ENCODE measurements at regions not wholly inside any gene's neighbourhood (a gene's known extent, or its start where the extent isn't known, plus 50 kb on each side); places are given as distances from the start of the nearest gene placed in this dataset.

GRCh38 chr10:33412653-33413361, 78.3 kb upstream of the NRP1 start:
- Histone ChIP-seq H3K27me3 (ENCODE audit: control insufficient read depth, extremely low read depth, insufficient read depth, low read length) (no peaks in the 10 kb centered on the region), H3K9me3 (ENCODE audit: control insufficient read depth, low read depth, low read length) (no peaks in the 10 kb centered on the region), H3K9me1 (ENCODE audit: control insufficient read depth, extremely low read depth, insufficient read depth, low read length) (no peaks in the 10 kb centered on the region), H3K4me2 (ENCODE audit: control insufficient read depth, extremely low read depth, insufficient read depth, low read depth, low read length) (peak overlapping the region; percentile 36), H3K36me3 (ENCODE audit: control insufficient read depth in 2 of 2, extremely low read depth in 1 of 2, insufficient read depth in 2 of 2, low read length in 2 of 2) (no peaks in the 10 kb centered on the region), H3K4me3 (ENCODE audit: control insufficient read depth in 2 of 3, extremely low read depth in 1 of 3, insufficient read depth in 2 of 3, low read depth in 1 of 3, low read length in 3 of 3) (no peak overlapping the region), H4K20me1 (ENCODE audit: control insufficient read depth, extremely low read depth, insufficient read depth, low read length) (no peaks in the 10 kb centered on the region), H3K79me2 (ENCODE audit: control insufficient read depth, insufficient read depth, low read length) (no peaks in the 10 kb centered on the region), H3K9ac (ENCODE audit: control insufficient read depth, extremely low read depth, insufficient read depth, low read length) (no peak overlapping the region), H2AFZ (ENCODE audit: control insufficient read depth, low read length) (no peak overlapping the region), H3K4me1 (ENCODE audit: control insufficient read depth, extremely low read depth, insufficient read depth, low read length) (peaks cover 4% of the 10 kb centered on the region), H3K27ac (ENCODE audit: control insufficient read depth, insufficient read depth, low read length) (no peak overlapping the region)
- dilution Hi-C loops (cut with MboI; ENCODE audit: extremely low pct_ligation_motif_present, low sequenced_read_pairs): no loop called here
- FAIRE-seq (no peak), DNase-seq (ENCODE audit: low read depth, low spot score) (no peak)
- TF ChIP-seq CTCF (optimal IDR thresholded peaks at IDR 0.05 in 1 of 3, IDR thresholded peaks at IDR 0.05 in 1 of 3, conservative IDR thresholded peaks at IDR 0.05 in 1 of 3; ENCODE audit: extremely low read depth in 1 of 3, insufficient read depth in 2 of 3, low read length in 3 of 3) (no peak), EZH2 (IDR thresholded peaks at IDR 0.05; ENCODE audit: low read length) (no peak)

GRCh38 chr10:33412241-33412640, 77.8 kb upstream of the NRP1 start:
- no peak for TF ChIP-seq EZH2 (IDR thresholded peaks at IDR 0.05; ENCODE audit: low read length)
- no peak for TF ChIP-seq CTCF (optimal IDR thresholded peaks at IDR 0.05 in 1 of 3, IDR thresholded peaks at IDR 0.05 in 1 of 3, conservative IDR thresholded peaks at IDR 0.05 in 1 of 3; ENCODE audit: extremely low read depth in 1 of 3, insufficient read depth in 2 of 3, low read length in 3 of 3)
- H3K4me1 ChIP-seq (ENCODE audit: control insufficient read depth, extremely low read depth, insufficient read depth, low read length): peaks cover 4% of the 10 kb centered on the region
- H3K4me3 ChIP-seq (ENCODE audit: control insufficient read depth in 2 of 3, extremely low read depth in 1 of 3, insufficient read depth in 2 of 3, low read depth in 1 of 3, low read length in 3 of 3): no peak overlapping the region
- no peaks in the 10 kb centered on the region for H3K9me1 ChIP-seq (ENCODE audit: control insufficient read depth, extremely low read depth, insufficient read depth, low read length)
- H3K4me2 ChIP-seq (ENCODE audit: control insufficient read depth, extremely low read depth, insufficient read depth, low read depth, low read length): peak overlapping the region; percentile 36
- FAIRE-seq (peak; percentile 79), DNase-seq (ENCODE audit: low read depth, low spot score) (no peak)
- H3K36me3 ChIP-seq (ENCODE audit: control insufficient read depth in 2 of 2, extremely low read depth in 1 of 2, insufficient read depth in 2 of 2, low read length in 2 of 2): no peaks in the 10 kb centered on the region
- no peaks in the 10 kb centered on the region for H3K9me3 ChIP-seq (ENCODE audit: control insufficient read depth, low read depth, low read length)
- dilution Hi-C loops (cut with MboI; ENCODE audit: extremely low pct_ligation_motif_present, low sequenced_read_pairs): no loop called here
- H4K20me1 ChIP-seq (ENCODE audit: control insufficient read depth, extremely low read depth, insufficient read depth, low read length): no peaks in the 10 kb centered on the region
- no peaks in the 10 kb centered on the region for H3K79me2 ChIP-seq (ENCODE audit: control insufficient read depth, insufficient read depth, low read length)
- H2AFZ ChIP-seq (ENCODE audit: control insufficient read depth, low read length): no peak overlapping the region
- no peaks in the 10 kb centered on the region for H3K27me3 ChIP-seq (ENCODE audit: control insufficient read depth, extremely low read depth, insufficient read depth, low read length)
- no peak overlapping the region for H3K27ac ChIP-seq (ENCODE audit: control insufficient read depth, insufficient read depth, low read length)
- no peak overlapping the region for H3K9ac ChIP-seq (ENCODE audit: control insufficient read depth, extremely low read depth, insufficient read depth, low read length)

Measured in keratinocyte (primary cell).